Iris pigment epithelial cell (primary cell): ENCODE measurements at regions not wholly inside any gene's neighbourhood (a gene's known extent, or its start where the extent isn't known, plus 50 kb on each side); places are given as distances from the start of the nearest gene placed in this dataset.

ENCODE experiments used
- DNase-seq: peaks from one replicate; pipeline ENCODE4 v3.0.0-alpha.2; 2011; ENCODE audit warnings: low read depth

DNA sequence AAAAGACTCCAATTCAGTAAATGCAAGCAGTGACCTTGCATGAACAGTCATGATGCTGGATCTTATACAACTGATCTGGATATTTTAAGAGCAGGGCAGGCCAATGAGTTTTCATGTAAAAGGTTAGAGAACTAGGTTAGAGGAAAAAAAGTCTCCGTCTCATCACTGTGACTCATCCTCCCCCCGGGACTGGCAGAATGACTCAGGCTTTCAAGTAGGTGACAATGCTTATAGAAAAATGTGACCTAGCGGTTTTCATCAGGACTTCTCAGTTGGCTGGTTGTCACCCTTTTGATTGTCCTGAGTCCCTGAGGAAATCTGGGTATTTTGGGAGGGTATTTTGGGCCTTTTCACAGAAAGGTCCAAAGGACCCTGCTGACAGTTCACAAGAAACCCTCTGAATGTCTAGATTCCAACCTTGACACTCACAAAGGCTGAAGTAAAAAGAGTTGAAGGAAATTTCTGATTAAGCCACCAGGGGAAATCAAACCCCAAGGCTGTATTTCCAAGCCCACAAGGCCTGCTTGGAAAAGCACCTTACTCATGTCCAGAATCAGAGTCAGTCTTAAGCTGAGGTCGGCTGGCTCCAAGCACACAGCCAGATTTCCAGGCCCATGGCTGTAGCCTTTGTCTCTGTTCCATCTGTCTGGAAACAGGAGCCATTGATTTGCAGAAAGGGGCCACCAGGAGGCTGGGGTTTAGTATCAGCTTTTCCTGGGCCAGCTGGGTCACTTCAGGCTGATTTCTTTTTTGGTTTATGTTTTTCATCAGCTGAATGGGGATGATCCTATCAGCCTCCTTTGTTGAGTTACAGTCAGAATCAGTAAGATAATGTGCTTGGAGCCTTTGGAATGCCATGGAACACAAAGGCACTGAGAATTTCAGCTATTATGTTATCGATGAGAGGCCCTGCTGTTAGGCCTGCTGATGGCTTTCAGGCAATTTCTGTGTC lies 226.4 kb upstream of the HABP2 start:
- DNase-seq, result peak; percentile 88

DNA sequence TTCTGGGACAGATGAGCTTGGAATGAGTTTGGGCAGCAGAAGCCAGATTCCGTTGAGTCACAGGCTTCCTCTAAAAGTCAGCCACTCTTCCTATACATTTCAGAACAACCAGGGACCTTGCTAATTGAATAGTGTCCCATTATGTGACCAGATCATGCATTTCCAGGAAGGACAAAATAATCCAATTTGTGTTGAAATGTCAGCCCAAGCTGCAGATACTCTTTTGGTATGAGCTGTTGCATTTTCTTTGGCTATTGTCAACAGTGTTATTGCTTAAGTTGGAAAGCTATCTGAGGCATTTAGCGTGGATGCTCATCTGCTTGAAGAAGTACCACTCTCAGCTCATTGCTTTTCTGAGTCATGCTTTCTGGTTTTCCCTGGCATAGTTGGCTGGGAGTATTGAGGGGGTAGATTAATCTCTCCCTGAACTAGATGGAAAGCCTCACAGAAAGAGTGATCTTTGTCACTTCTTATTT lies 223.7 kb upstream of the HABP2 start:
- DNase-seq, result peak; percentile 90

DNA sequence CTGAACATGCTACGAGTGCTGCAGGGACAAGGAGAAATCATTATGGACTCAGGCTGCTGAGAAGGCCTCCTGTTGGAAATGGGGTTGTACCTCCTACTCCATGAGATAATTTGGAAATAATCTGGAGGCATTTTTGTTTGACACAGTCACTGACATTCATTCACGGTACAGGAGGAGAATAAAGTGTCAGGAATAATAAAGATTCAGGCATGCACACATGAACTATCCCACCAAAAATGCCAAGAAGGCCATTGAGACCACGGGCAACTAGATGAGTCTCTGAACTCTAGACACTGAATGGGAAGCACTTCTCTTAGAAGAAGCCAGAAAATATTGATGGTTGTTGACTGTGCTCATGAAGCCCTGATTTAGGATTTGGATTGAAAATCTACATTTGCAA lies 220.9 kb upstream of the HABP2 start:
- no peak for DNase-seq

GRCh38 chr10:113333313-113333712 lies 219.5 kb upstream of the HABP2 start:
- DNase-seq, result no peak

- peak; percentile 82 for DNase-seq
Observed at GRCh38 chr10:113335592-113335991, 217.3 kb upstream of the HABP2 start.

- no peak for DNase-seq
Observed at GRCh38 chr10:113336549-113337130, 216.2 kb upstream of the HABP2 start.

DNA sequence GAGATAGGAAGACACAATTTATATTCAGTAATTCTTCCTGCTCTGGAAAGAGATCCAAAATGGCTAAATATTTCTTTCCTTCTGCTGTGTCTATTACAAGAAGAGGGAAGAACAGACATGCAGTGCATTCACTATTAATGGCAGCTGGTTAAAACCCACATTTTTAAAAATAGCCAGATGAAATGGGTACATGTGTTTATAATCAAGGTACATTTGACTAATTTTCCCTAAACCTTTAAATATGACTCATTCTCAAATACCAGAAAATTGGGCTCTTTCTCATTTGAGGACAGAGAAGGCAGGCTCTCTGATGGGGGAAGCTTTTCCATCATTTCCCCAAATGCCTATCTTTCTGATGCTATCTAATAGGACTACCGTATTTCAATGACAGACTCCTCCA lies 215.7 kb upstream of the HABP2 start:
- DNase-seq, result no peak

DNA sequence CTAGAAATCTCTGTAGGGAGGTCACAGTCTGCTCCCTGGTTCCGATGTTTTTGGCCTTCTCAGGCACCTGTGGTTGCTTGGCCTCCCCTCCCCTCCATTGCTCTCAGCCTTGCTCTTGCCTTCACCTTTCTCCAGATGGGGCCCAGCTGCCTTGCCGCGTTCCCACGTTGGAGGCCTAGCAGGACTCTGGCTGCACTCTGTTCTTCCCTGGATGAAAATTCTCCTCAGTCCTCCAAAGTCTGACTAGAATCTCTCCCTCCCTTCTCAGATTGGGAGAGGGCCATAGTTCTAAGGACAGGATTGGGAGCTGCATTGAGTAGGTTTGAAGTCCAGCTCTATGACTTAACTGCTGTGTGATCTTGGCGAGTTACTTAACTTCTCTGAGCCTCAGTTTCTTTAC lies 213.7 kb upstream of the HABP2 start:
- no peak for DNase-seq

DNA sequence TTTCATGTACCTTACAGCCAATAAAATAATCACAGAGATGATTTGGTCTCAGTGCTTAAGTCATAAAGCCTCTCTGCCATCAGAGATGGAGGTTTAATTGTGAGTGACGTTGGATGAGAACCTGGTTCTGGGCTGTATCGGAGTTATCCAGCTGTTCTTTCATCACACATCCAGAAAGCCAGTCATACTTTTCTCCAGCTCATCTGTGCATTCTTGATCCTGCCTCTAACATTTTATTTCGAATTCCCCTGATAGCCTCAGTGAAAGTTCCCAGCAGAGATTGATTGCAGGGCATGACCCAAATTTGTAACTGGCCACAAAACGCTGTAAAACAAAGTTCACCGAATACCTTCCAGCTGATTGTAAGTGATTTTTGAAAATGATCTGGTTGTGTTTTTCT lies 212.6 kb upstream of the HABP2 start:
- DNase-seq, result no peak

DNA sequence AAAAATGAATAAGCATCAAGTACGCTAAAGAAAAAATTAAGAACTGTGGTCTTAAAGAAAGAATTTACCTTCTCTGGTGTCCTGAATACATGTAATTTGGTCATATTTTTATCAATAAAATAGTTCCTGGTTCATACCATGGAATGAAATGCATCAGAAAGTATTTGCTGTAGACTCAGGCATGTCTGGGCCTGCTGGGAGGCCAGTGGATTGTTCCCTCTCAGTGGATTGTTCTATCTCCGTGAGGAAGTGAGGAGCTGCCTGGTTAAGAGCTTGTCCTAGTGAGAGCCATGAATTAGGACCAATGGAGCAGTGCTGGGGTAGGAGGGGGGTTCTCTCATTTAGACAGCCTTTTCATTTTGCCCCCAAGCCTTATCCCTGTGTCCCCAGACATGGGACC lies 211.7 kb upstream of the HABP2 start:
- DNase-seq, result no peak

DNA sequence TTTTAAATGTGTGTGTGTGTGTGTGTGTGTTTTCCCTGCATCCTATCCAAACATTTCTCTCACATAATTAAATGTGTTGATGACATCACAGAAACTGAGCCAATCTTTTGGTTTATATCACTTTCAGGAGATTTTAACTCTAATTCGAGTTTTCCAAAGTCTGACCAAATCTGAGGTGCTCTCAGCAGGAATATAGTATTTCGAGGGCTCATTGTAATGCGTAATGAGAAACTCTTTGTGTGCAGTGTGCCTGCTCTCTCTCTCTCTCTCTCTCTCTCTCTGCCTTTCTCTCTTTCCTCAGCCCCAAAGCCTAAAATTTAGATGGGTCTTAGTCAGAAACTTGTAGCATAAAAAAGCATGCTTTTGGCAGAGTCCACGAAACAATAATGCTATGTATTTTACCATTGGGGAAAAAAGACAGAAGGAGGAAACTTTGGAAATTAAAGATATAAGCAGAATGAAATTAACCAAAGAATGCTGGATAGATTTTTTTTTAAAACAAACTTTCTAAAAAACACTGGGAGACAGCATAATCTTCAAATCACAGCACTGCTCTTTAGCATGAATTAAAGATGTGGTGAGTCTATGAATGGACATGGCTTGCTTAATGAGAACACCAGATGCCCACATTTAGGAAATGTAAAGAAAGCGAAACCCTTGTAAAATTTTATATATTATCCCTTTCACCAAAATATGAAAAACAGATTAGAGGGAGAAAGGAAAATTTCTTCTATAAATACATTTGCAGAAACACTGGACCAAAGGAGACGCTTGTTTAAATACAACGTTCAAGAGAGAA lies 206.8 kb upstream of the HABP2 start:
- no peak for DNase-seq

GRCh38 chr10:113347508-113347907 lies 205.3 kb upstream of the HABP2 start:
- no peak for DNase-seq

- DNase-seq, result no peak
Observed at GRCh38 chr10:113348694-113349093, 204.2 kb upstream of the HABP2 start.

DNA sequence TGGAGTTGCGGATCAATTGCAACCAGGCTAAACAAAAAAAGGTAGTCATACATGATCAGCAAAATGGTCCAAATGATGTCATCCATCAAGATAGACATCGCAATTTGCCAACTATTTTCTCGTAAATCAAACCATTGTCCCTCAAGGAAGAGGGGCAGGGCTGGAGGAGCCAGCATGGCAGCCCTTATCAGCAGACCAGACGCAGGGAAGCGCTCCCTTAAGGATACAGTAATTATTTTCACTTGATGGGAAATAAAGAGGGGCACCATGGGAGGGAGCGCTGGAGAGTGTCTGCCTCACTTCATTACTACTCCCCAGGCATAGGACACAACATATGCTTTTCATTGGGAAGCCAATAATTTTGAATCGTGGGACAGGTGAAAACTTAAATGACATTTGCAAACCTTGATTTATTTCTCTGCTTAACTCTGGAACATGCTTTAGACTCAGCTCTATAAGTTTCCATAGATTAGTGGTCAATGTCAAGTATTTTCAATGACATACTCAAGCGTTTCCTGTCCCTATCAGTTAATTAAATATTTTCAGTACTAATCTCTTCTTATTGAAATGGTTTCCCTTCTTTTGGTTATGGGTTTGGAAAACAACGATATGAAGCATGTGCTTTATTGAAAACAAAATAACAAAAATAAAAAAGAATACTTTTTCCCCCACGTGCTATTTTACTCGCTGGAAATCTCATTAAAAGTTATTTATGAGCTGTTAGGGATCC lies 202.4 kb upstream of the HABP2 start:
- DNase-seq, result no peak

DNA sequence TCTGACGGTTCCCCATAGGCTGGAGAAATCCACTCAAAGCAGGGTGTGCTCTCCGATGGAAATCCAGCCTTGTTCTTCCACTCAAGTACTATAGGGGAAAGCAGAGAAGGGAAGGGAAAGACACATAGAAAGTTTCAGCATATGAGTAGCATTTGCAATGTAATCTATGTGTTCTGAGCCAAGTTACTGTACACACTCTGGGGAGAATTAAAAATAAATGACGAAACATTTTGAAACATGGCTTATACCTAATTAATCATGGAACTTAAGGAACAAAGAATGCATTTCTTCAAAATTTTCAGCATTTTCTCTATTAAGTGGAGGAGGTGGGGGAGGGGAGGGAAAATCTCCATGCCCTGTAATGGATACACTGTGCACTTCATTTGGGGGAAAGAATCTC lies 198.1 kb upstream of the HABP2 start:
- DNase-seq, result no peak

DNA sequence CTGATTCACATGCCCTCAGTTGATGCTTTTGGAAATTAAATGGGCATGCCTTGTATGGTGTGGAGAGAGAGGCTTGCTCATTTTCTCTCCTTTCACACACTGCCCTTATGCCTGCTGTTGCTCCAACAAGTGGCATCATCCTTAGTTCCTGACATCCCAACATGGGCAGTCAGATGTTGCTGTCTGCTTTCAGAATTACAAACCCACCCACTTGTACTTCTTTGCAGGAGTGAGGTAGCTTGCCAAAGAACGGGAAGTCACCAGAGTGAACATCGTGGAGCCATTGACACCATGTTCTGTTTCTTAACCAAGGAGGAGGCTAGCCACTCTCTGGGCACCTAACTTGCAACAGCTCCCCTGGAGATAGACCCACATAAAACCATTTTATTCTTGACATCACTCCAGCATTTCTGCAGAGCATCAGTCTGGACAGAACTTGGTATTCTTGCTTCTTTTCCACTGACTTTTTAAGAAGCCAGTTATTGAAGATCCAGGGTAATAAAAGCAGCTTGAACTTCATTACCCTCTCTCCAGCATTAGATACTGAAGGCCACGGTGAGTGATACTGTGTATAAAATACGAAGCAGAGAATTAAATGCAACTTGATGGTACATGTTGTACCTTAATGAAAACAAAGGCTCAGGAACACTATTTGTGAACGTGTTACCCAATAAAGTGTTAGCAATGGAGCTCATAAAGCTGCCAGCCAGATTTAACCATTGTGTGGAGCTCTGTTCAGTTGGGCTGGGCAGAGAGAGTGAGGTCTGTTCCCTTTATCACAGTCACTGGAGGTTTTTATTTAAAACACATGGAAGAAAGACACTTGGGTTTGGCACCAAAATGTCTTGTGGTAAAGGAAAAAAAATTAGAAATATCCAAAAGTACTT lies 195.8 kb upstream of the HABP2 start:
- DNase-seq, result no peak

- no peak for DNase-seq
Observed at GRCh38 chr10:113357681-113358300, 195.1 kb upstream of the HABP2 start.

DNA sequence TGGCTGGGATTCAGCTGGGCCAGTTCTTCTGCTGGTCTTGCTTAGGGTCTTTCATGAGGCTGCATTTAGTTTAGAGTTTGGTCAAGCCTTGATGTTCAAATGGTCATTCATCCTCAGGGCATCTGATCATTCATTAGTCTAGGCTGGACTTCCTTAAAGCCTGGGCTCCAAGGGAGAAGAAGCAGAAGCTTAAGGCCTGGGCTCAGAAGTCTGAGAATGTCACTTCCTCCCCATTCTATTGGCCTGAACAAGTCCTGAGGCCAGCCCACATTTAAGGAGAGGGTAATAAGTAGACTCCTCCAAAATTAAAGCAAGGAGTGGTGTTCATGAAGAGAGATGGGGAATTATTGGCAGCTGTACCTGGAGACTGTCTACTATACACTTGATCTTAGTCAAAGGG lies 193.2 kb upstream of the HABP2 start:
- no peak for DNase-seq

- DNase-seq, result no peak
Observed at GRCh38 chr10:113360870-113361269, 192.0 kb upstream of the HABP2 start.

DNA sequence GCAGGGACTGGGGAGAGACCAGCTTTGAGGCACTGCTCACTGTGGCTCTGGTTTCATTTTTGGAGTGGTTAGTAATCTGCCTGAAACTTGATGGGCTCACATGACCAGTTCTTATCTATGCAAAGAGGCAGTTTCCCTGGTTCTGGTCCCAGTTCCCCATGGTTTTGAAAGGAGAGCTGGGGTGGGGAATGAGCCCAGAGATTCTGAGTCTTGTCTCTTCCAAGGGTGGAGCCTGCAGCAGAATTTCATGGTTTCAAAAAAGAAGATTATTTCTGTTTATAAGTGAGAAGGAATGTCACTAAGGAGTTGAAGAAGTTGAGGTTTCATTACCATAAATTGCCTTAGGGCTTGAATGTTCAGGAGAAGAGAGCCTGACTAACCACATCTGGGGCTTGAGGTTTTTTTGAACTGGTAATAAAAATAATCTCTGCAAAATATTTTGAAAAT lies 190.2 kb upstream of the HABP2 start:
- peak; percentile 46 for DNase-seq
